Spleen (tissue), 11 donors: ENCODE measurements at regions not wholly inside any gene's neighbourhood (a gene's known extent, or its start where the extent isn't known, plus 50 kb on each side); places are given as distances from the start of the nearest gene placed in this dataset.

ENCODE experiments used
- DNase-seq: peaks from one replicate; pipeline ENCODE4 v3.0.0-alpha.2; 2020
- H3K27ac ChIP-seq, 8 donors: fragments of 200-600 bp; sonication (generic) in 7 of 8; 1 replicate in 4 of 8; 2 replicates in 4 of 8; pipeline versions ENCODE4 v1.5.0 to v1.8.0; 2016 to 2021; ENCODE audit warnings: inconsistent platforms in 4 of 8, mild to moderate bottlenecking in 4 of 8, moderate library complexity in 1 of 8
- H3K27me3 ChIP-seq, 7 donors: fragments of 200-600 bp; sonication (generic) in 6 of 7; replicated peaks in 1 of 7; 1 replicate in 4 of 7; 2 replicates in 3 of 7; pipeline versions ENCODE4 v1.5.0 to v1.8.0; 2016 to 2021; ENCODE audit warnings: inconsistent platforms in 3 of 7, mild to moderate bottlenecking in 1 of 7
- H3K36me3 ChIP-seq, 6 donors: fragments of 200-600 bp; sonication (generic) in 5 of 6; 1 replicate in 4 of 6; 2 replicates in 2 of 6; pipeline versions ENCODE4 v1.5.0 to v1.8.0; 2016 to 2021; ENCODE audit warnings: inconsistent platforms in 2 of 6
- H3K4me1 ChIP-seq, 6 donors: fragments of 200-600 bp; sonication (generic) in 5 of 6; 1 replicate in 3 of 6; 2 replicates in 3 of 6; pipeline versions ENCODE4 v1.5.0 to v1.8.0; 2016 to 2021; ENCODE audit warnings: inconsistent platforms in 3 of 6
- H3K4me3 ChIP-seq, 8 donors: fragments of 200-600 bp; sonication (generic) in 7 of 8; 1 replicate in 4 of 8; 2 replicates in 4 of 8; pipeline versions ENCODE4 v1.5.0 to v1.8.0; 2016 to 2021; ENCODE audit warnings: inconsistent platforms in 4 of 8, mild to moderate bottlenecking in 4 of 8, moderate library complexity in 2 of 8
- H3K9me3 ChIP-seq, 8 donors: fragments of 200-600 bp; sonication (generic) in 7 of 8; 1 replicate in 4 of 8; 2 replicates in 4 of 8; pipeline versions ENCODE4 v1.5.0 to v1.8.0; 2016 to 2021; ENCODE audit warnings: inconsistent platforms in 4 of 8
- POLR2A ChIP-seq, 3 donors: fragments of 450-650 bp; IDR thresholded peaks; one replicate each; pipeline ENCODE4 v1.5.1; 2017; ENCODE audit warnings: antibody characterized with exemption in 3 of 3, mild to moderate bottlenecking in 1 of 3
- POLR2AphosphoS5 ChIP-seq, 3 donors: sonication (generic); formaldehyde crosslinking; IDR thresholded peaks; one replicate each; pipeline ENCODE4 v1.5.1; 2017; ENCODE audit warnings: antibody characterized with exemption in 3 of 3
- WGBS, 5 donors: extraction: QIAGEN DNeasy Blood & Tissue Kit in 3 of 5; methylation state at CpG; one replicate each; pipeline versions ENCODE4 v1.1.5 to v1.1.7; 2013 to 2018; 5-methylcytosine and 5-hydroxymethylcytosine counted together
- intact Hi-C: fragments of 100-400 bp; cut with DNase I; formaldehyde crosslinking; loops from one replicate; pipeline ENCODE4 v1.15.0; 2023; ENCODE audit warnings: low total_unique reads
- TF ChIP-seq, protein P1 (sequence below), 11 experiments: fragments of 200-600 bp in 7 of 11; fragments of 450-650 bp in 4 of 11; sonication (generic) in 4 of 11; IDR thresholded peaks in 8 of 11; conservative IDR thresholded peaks in 3 of 11; 1 replicate in 7 of 11; 2 replicates in 4 of 11; pipeline versions ENCODE4 v1.4.0 to v1.8.0; 2016 to 2021; ENCODE audit warnings: antibody characterized with exemption in 11 of 11, inconsistent platforms in 4 of 11, mild to moderate bottlenecking in 1 of 11
- donor health status: healthy with polysubstance abuse.
- donor health status: DM: no; HTN: no; CAD: no; lungs with moderate emphysema.
- donor health status: DM: no; HTN: no; CAD: no.
- donor health status: Bipolar disorder and iron deficiency.
- donor health status: healthy.
- donor health status: DM: no; HTN: no; CAD: no.
- donor health status: DM: yes; HTN: yes; CAD: no.

DNA sequence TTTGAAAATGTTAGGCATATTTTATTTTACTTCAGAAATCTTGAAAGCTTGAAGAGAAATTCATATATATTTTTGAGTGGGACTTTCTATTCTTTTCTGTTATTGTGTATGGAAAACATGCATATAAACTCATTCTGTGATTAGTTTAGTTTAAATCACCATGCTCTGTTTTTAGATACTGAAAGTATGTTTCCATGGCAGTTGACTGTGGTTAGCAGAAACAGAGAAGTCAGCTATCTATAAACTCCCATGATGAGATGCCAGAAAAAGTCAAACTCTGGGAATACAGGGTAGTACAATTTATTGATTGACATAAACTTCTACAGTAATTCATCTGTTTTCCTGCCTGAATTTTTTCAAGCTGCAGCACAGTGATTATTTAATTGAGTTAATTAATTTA lies 905.3 kb upstream of the VRK2 start:
- Histone ChIP-seq H3K36me3 (no peaks in the 10 kb centered on the region), H3K9me3 (peaks cover 0 to 18% (median 5%) of the 10 kb centered on the region in 8 donors), H3K4me1 (no peaks in the 10 kb centered on the region), H3K4me3 (no peak overlapping the region), H3K27me3 (no peaks in the 10 kb centered on the region), H3K27ac (no peak overlapping the region)
- no peak for TF ChIP-seq POLR2A (IDR thresholded peaks at IDR 0.05)
- no peak for TF ChIP-seq POLR2AphosphoS5 (IDR thresholded peaks at IDR 0.05)
- TF ChIP-seq, protein P1, sequence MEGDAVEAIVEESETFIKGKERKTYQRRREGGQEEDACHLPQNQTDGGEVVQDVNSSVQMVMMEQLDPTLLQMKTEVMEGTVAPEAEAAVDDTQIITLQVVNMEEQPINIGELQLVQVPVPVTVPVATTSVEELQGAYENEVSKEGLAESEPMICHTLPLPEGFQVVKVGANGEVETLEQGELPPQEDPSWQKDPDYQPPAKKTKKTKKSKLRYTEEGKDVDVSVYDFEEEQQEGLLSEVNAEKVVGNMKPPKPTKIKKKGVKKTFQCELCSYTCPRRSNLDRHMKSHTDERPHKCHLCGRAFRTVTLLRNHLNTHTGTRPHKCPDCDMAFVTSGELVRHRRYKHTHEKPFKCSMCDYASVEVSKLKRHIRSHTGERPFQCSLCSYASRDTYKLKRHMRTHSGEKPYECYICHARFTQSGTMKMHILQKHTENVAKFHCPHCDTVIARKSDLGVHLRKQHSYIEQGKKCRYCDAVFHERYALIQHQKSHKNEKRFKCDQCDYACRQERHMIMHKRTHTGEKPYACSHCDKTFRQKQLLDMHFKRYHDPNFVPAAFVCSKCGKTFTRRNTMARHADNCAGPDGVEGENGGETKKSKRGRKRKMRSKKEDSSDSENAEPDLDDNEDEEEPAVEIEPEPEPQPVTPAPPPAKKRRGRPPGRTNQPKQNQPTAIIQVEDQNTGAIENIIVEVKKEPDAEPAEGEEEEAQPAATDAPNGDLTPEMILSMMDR (IDR thresholded peaks at IDR 0.05 in 8 of 11, conservative IDR thresholded peaks at IDR 0.05 in 3 of 11) = no peak
- DNase-seq = no peak
- intact Hi-C loops = no loop called here

DNA sequence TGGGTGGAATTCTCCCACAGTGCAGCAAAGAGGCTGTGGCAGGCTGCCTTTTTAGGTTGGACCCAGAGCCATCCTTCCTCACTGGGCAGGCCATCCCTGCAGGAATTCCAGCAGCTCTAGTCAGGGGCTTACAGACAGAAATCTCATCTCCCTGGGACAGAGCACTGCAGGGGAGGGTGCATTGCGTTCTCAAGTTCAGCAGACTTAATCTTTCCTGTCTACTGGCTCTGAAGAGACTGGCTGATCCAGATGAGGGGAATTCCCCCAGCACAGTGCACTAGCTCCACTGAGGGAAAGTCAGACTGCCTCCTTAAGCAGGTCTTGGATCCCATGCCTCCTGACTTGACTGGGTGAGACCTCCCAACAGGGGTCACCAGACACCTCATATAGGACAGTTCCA lies 899.7 kb upstream of the VRK2 start:
- intact Hi-C loops = no loop called here
- H3K4me1 ChIP-seq = no peaks in the 10 kb centered on the region
- no peak overlapping the region for H3K4me3 ChIP-seq
- no peak overlapping the region for H3K27ac ChIP-seq
- H3K36me3 ChIP-seq = no peaks in the 10 kb centered on the region
- H3K9me3 ChIP-seq = peaks cover 3 to 64% (median 35%) of the 10 kb centered on the region in 8 donors
- WGBS, 5 donors = 20 to 87% (median 65%) methylated on average over 1 of the region's 1 CpG
- H3K27me3 ChIP-seq = no peaks in the 10 kb centered on the region
- TF ChIP-seq, protein P1 (IDR thresholded peaks at IDR 0.05 in 8 of 11, conservative IDR thresholded peaks at IDR 0.05 in 3 of 11) = no peak
- TF ChIP-seq POLR2AphosphoS5 (IDR thresholded peaks at IDR 0.05) (no peak), POLR2A (IDR thresholded peaks at IDR 0.05) (no peak)
- DNase-seq = no peak

DNA sequence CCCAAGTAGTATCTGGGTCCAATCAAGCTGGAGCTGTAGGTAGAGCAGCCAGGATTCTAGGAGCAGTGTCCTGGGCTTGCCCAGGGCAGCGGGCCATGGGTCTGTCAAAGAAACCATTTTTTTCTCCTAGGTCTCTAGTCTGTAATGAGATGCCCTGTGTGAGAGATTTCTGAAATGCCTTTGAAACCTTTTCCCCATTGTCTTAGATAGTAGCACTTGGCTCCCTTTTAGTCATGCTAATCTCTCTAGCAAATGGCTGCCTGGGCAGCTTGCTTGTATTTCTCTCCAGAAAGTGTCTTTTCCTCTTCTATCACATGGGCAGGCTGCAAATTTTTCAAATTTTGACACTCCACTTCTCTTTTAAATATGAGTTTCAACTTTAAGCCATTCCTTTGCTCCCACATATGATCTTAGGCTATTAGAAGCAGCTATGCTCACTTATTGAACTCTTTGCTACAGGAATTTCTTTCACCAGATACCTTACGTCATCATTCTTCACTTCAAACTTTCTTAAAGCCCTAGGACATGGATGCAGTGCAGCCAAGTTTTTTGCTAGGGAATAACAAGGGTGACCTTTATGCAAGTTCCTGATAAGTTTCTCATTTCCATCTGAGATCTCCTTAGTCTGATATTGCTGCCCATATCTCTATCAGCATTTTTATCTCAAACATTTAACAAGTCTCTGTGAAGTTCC lies 890.2 kb upstream of the VRK2 start:
- Histone ChIP-seq H3K36me3 (no peaks in the 10 kb centered on the region), H3K27me3 (no peaks in the 10 kb centered on the region), H3K4me3 (no peak overlapping the region), H3K4me1 (no peaks in the 10 kb centered on the region), H3K9me3 (peaks cover 0 to 40% (median 13%) of the 10 kb centered on the region in 8 donors), H3K27ac (no peak overlapping the region)
- DNase-seq = no peak
- intact Hi-C loops = no loop called here
- TF ChIP-seq POLR2A (IDR thresholded peaks at IDR 0.05) (no peak), POLR2AphosphoS5 (IDR thresholded peaks at IDR 0.05) (no peak)
- TF ChIP-seq, protein P1 (IDR thresholded peaks at IDR 0.05 in 8 of 11, conservative IDR thresholded peaks at IDR 0.05 in 3 of 11) = no peak
- 78 to 82% (median 82%) methylated on average over 2 of the region's 2 CpGs for WGBS, 5 donors

DNA sequence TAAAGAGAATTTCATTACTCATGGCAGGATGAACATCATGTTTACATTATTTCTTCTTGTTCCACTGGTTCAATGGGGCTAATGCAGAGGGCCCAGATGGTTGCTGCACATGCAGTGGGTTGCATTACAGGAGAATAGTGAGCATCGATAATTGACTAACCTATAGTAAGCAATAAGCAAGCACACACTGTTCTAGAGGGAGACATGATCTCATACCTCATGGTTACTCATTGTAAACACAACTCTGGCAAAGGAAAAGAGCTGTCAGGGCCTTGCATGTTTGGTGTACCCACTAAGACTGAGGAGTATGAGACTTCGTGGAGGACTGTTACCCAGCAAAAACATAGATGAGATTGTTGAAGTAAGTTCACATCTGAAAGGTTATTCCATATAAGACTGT lies 885.6 kb upstream of the VRK2 start:
- Histone ChIP-seq H3K4me1 (no peaks in the 10 kb centered on the region), H3K27me3 (no peaks in the 10 kb centered on the region), H3K9me3 (peaks cover 0 to 21% (median 8%) of the 10 kb centered on the region in 8 donors), H3K4me3 (no peak overlapping the region), H3K27ac (no peak overlapping the region), H3K36me3 (no peaks in the 10 kb centered on the region)
- no peak for DNase-seq
- 76 to 88% (median 86%) methylated on average over 2 of the region's 2 CpGs for WGBS, 5 donors
- TF ChIP-seq POLR2A (IDR thresholded peaks at IDR 0.05) = no peak
- no peak for TF ChIP-seq POLR2AphosphoS5 (IDR thresholded peaks at IDR 0.05)
- TF ChIP-seq, protein P1 (IDR thresholded peaks at IDR 0.05 in 8 of 11, conservative IDR thresholded peaks at IDR 0.05 in 3 of 11) = no peak
- intact Hi-C loops = no loop called here
